Gastrocnemius medialis (tissue), 4 donors: ENCODE measurements at regions not wholly inside any gene's neighbourhood (a gene's known extent, or its start where the extent isn't known, plus 50 kb on each side); places are given as distances from the start of the nearest gene placed in this dataset.

Source experiments
- POLR2A ChIP-seq, 2 donors: fragments of 450-650 bp; IDR thresholded peaks; one replicate each; pipeline ENCODE4 v1.6.1; 2017; ENCODE audit warnings: antibody characterized with exemption in 2 of 2, mild to moderate bottlenecking in 2 of 2, moderate library complexity in 2 of 2
- TF ChIP-seq, protein P1 (sequence below), 5 experiments: fragments of 450-650 bp in 3 of 5; fragments of 200-600 bp in 2 of 5; sonication (generic) in 2 of 5; IDR thresholded peaks in 4 of 5; conservative IDR thresholded peaks in 1 of 5; 1 replicate in 4 of 5; 2 replicates in 1 of 5; pipeline ENCODE4 v1.5.1; 2016 to 2019; ENCODE audit warnings: antibody characterized with exemption in 5 of 5, mild to moderate bottlenecking in 3 of 5, moderate library complexity in 3 of 5

DNA sequence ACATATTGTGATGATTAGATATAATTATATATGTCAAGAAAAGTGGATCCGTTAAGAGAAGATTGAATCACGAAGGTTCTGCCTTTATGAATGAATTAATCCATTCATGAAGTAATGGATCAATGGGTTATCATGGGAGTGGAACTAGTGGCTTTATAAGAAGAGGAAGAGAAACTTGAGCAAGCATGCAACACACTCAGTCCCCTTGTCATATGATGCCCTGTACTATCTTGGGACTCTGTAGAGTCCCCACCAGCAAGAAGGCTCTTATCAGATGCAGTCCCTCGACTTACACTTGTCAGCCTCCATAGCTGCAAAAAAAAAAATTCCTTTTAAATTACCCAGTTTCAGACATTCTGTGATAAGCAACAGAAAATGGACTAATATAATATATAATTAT, 301.9 kb downstream of the RAP2B start:
- TF ChIP-seq, protein P1, sequence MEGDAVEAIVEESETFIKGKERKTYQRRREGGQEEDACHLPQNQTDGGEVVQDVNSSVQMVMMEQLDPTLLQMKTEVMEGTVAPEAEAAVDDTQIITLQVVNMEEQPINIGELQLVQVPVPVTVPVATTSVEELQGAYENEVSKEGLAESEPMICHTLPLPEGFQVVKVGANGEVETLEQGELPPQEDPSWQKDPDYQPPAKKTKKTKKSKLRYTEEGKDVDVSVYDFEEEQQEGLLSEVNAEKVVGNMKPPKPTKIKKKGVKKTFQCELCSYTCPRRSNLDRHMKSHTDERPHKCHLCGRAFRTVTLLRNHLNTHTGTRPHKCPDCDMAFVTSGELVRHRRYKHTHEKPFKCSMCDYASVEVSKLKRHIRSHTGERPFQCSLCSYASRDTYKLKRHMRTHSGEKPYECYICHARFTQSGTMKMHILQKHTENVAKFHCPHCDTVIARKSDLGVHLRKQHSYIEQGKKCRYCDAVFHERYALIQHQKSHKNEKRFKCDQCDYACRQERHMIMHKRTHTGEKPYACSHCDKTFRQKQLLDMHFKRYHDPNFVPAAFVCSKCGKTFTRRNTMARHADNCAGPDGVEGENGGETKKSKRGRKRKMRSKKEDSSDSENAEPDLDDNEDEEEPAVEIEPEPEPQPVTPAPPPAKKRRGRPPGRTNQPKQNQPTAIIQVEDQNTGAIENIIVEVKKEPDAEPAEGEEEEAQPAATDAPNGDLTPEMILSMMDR (IDR thresholded peaks at IDR 0.05 in 4 of 5, conservative IDR thresholded peaks at IDR 0.05 in 1 of 5) = no peak
- no peak for TF ChIP-seq POLR2A (IDR thresholded peaks at IDR 0.05)
